ENCODE measurements at regions not wholly inside any gene's neighbourhood (a gene's known extent, or its start where the extent isn't known, plus 50 kb on each side); places are given as distances from the start of the nearest gene placed in this dataset.
"Not testable (repeated sequence)": the region's sequence is repeated elsewhere in the genome, so short reads cannot be mapped to it uniquely, and the experiment has no call there.

GRCh38 chr7:66503551-66504031 is 125.1 kb upstream of the KCTD7 start:
- DNase-seq (no peak), ATAC-seq (no peak)

- DNase-seq = no peak
- ATAC-seq = no peak
Observed at GRCh38 chr7:66504131-66504530, 124.5 kb upstream of the KCTD7 start.

DNA sequence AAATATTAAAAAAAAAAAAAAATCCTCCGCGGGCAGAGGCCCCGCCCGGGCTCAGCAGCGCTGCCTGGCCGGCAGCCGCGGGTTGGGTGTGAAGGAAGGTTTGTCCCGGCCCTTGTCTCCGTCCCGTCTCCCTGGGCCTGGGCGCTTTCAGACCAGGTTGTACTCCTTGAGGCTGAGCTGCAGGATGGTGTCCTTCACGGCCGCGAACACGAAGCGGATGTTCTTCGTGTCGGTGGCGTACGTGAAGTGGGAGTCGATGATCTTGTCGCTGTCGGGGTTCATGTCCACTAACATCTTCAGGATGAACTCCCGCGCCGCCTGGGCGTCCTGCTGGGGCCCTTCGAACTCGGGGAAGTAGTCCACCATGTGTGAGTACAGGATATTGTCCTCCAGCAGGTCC is 123.7 kb upstream of the KCTD7 start:
- no peak for DNase-seq

GRCh38 chr7:66505531-66506451 is 122.9 kb upstream of the KCTD7 start:
- DNase-seq (peak; percentile 32), ATAC-seq (peak; percentile 21)

More for the DNA sequence above, 123.7 kb upstream of the KCTD7 start:
- no peak for ATAC-seq

DNA sequence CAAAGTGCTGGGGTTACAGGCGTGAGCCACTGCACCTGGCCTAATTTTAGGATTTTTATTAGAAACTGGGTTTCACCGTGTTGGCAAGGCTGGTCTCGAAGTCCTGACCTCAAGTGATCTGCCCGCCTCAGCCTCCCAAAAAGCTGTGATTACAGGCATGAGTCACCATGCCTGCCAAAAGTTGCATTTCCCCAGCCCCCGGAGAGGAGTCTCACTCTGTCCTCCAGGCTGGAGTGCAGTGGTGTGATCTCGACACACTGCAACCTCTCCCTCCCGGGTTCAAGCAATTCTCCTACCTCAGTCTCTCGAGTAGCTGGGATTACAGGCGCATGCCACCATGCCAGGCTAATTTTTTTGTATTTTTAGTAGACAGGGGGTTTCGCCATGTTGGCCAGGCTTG is 122.0 kb upstream of the KCTD7 start:
- ATAC-seq, DNase-seq: not testable (repeated sequence)

- no peak for ATAC-seq
- no peak for DNase-seq
Observed at GRCh38 chr7:66507764-66508296, 120.9 kb upstream of the KCTD7 start.

GRCh38 chr7:66508431-66508830 is 120.2 kb upstream of the KCTD7 start:
- no peak for DNase-seq
- ATAC-seq = no peak

DNA sequence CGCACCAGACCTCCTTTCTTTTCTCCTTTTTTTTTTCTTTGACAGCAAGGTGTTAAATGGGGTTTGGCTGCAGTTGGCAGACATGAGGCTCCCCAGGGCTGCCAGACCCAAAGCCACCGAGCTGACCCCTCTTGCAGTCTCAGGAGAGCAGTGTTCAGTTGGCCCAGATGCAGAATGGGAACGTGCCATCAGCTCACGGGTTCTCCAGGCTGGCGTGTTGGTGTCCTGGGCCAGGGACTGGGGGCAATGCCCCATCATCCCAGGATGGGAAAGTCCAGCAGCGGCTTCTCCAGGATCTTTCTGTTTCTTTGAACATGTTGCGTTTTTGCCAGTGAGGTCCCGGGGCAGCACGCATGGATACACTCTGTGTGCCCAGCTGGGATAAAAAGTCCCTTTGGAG is 114.6 kb upstream of the KCTD7 start:
- no peak for ATAC-seq
- no peak for DNase-seq

- DNase-seq (no peak), ATAC-seq (no peak)
Observed at GRCh38 chr7:66517212-66517909, 111.3 kb upstream of the KCTD7 start.

DNA sequence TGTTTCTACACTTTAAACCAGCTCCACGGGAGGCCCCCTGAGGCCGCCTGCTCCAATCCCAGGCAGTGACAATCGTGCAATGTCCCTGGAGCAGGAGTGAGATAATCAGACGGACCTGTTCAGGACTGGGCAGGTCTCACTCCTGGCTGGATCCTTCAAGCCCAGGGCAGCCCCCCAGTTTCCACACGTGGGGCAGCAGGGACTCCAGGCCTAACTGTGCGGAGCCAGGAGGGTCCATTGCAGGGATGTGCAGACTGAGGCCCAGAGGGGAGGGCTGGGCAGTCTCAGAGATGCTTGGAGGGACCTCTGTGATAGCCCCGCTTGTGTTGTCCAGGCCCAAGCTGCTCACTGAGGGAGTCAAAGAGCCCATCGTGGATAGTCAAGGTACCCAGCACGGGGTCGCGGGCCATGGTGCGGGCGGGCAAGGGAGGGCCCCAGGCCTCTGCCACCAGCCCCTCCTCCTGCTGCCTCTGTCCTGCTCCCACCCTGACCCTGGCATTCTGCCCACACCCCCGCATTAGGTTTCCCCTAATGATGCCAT is 110.5 kb upstream of the KCTD7 start:
- no peak for ATAC-seq
- no peak for DNase-seq

- no peak for DNase-seq
- no peak for ATAC-seq
Observed at GRCh38 chr7:66521675-66522074, 107.0 kb upstream of the KCTD7 start.

GRCh38 chr7:66522518-66522917 is 106.2 kb upstream of the KCTD7 start:
- DNase-seq = no peak
- ATAC-seq = no peak

- DNase-seq (no peak), ATAC-seq (no peak)
Observed at GRCh38 chr7:66523409-66523808, 105.3 kb upstream of the KCTD7 start.

- DNase-seq (no peak), ATAC-seq (no peak)
Observed at GRCh38 chr7:66524738-66525137, 103.9 kb upstream of the KCTD7 start.

DNA sequence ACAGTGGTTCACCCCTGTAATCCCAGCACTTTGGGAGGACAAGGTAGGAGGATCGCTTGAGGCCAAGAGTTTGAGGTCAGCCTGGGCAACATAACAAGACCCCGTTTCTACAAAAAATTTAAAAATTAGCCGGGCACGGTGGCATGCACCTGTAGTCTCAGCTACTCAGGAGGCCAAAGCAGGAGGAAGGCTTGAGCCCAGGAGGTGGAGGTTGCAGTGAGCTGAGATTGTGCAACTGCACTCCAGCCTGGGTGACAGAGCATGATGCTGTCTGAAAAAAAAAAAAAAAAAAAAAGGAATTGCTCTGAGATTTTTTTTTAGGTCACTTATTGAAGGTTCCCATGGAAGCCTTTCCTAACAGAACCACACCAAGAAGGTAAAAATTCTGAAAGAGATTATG is 101.9 kb upstream of the KCTD7 start:
- ATAC-seq = not testable (repeated sequence)

GRCh38 chr7:66528652-66529051 is 100.0 kb upstream of the KCTD7 start:
- ATAC-seq (no peak), DNase-seq (no peak)

More for the DNA sequence above, 101.9 kb upstream of the KCTD7 start:
- not testable (repeated sequence) for DNase-seq

DNA sequence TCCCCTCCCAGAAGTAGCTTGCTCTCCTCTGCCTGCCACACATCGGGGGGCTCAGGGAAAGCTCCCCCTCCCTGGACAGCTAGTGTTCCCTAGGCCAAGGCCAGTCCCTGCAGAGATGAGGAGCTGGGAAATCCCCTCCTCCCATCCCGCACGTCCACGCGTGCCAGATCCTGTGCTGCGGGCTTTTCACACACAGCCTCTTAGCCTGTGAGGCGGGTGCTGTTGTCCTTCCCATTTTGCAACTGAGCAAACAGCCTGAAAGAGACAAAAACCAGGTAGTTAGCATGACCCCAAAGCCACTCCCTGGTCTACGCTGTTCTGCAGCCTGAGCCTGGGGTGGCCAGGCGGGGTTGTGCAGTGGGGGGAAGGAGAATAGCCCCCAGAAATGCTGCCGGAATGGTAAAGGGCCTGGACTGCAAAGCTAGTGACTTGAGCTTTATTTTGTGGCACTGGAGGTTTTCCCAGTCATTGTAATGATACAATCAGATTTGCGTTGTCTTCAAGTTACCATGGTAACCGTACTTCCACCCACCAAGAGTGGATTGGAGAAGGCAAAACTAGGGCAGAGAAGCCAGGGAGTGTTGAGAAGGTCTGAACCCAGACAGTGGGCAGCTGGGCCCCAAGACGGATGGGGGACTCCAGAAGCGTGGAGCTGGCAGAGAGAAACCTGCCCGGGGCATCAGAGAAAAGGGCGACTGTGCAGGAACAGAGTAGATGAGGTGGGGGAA is 98.6 kb upstream of the KCTD7 start:
- ATAC-seq = no peak
- DNase-seq = no peak

DNA sequence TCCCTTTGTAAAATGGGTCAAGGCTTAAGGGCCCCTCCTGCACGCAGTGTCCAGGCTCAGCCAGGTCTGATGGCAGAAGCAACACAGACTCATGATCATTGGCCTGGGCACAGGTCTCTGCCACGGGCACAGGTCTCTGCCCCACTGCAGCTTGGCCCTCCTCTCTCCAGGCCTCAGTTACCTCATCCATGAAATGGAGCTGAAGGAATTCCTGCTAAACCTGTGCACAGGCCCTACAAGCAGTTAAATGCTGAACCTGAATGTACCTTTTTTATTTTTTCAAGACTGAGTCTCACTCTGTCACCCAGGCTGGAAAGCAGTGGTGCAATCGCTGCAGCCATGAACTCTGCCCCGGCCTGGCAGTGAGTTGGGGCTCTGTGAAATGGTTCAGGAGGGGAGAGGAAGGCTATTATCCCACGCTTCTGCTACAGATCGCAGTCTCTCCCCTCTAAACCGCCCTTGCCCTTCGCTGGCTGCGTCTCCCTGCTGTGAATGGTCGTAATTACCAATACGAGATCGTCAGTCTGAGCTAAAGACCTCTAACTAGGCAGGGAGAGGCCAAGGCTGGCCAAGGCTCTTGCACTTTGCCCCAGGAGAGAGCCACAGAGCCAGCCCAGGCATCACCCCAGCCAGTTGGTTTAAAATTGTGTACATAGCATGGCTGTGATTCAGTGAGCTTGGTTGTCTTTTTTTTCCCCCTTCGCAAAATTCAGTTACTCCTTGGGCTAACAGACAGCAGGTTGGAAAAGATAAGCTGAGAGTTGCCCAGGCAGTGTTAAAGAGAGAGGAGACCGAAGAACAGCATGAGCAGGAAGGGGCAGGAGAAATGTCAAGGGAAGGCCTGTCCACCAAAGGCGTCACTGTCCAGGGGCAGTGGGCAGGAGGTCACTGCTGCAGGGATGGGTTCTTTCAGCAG is 93.0 kb upstream of the KCTD7 start:
- DNase-seq (no peak), ATAC-seq (no peak)

- DNase-seq = no peak
- no peak for ATAC-seq
Observed at GRCh38 chr7:66537380-66537779, 91.3 kb upstream of the KCTD7 start.

DNA sequence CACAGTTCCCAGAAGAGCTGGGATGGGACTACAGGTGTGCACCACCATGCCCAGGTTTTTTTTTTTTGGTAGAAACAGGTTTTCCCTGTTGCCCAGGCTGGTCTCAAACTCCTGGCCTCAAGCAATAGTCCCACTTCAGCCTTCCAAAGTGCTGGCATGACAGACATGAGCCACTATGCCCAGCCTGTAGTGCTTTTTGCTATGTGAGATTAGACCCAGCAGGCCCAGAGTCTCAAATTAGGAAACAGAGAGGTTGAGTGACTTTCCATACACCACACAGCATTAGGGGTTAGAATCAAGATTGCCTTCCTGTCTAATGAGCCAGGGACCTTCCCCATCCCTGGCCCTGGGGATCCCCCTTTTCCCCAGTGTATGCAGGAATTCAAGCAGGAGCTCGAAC is 90.8 kb upstream of the KCTD7 start:
- DNase-seq = no peak
- ATAC-seq = no peak

DNA sequence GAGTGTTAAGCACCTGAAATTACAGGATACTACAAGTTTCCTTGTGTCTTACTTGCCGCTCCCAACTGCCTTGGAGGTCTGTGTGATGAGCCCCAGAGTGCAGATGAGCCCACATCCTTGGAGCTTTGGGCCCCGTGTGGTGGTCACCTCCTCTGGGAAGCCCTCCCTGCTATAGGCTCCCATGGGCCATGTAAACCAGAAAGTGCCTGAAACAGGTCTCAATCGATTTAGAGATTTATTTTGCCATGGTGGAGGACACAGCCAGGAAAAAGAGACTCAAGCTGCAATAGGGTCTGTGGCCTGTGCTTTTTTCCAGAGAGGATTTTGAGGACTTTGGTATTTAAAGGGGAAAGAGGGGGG is 89.4 kb upstream of the KCTD7 start:
- no peak for ATAC-seq

More for the DNA sequence above, 89.4 kb upstream of the KCTD7 start:
- no peak for DNase-seq
